Mucosa of descending colon (tissue), 3 donors: ENCODE measurements at regions not wholly inside any gene's neighbourhood (a gene's known extent, or its start where the extent isn't known, plus 50 kb on each side); places are given as distances from the start of the nearest gene placed in this dataset.

Source experiments
- ATAC-seq: fragments of 200-7000 bp; cut with Tn5 transposase; one replicate; pipeline ENCODE4 v1.9.1; 2020; ENCODE audit warnings: mild to moderate bottlenecking, moderate library complexity
- DNase-seq, 3 donors: peaks; one replicate each; pipeline ENCODE4 v3.0.0-alpha.2; 2020
- H3K36me3 ChIP-seq: fragments of 200-600 bp; one replicate; pipeline ENCODE4 v1.8.0; 2021; ENCODE audit warnings: low read depth, mild to moderate bottlenecking
- H3K4me1 ChIP-seq: fragments of 200-600 bp; one replicate; pipeline ENCODE4 v1.8.0; 2021; ENCODE audit warnings: low read depth, mild to moderate bottlenecking
- H3K4me3 ChIP-seq: fragments of 200-600 bp; one replicate; pipeline ENCODE4 v1.8.0; 2021; ENCODE audit warnings: mild to moderate bottlenecking
- H3K9me3 ChIP-seq: fragments of 200-600 bp; one replicate; pipeline ENCODE4 v1.8.0; 2021; ENCODE audit warnings: mild to moderate bottlenecking
- intact Hi-C, 2 donors: fragments of 100-400 bp; cut with DNase I in 1 of 2; cut with micrococcal nuclease in 1 of 2; formaldehyde crosslinking; loops; one replicate each; pipeline versions ENCODE4 v1.11.0 to v1.11.1; 2022; cut with DNase I, micrococcal nuclease
- TF ChIP-seq, protein P1 (sequence below): fragments of 200-600 bp; IDR thresholded peaks from one replicate; pipeline ENCODE4 v1.8.0; 2022; ENCODE audit warnings: antibody characterized with exemption, mild to moderate bottlenecking
- donor health status: DM: no; HTN: no; CAD: no; lungs with moderate emphysema.
- donor health status: DM: no; HTN: no; CAD: no.
- donor health status: DM: no; HTN: yes; CAD: no.

DNA sequence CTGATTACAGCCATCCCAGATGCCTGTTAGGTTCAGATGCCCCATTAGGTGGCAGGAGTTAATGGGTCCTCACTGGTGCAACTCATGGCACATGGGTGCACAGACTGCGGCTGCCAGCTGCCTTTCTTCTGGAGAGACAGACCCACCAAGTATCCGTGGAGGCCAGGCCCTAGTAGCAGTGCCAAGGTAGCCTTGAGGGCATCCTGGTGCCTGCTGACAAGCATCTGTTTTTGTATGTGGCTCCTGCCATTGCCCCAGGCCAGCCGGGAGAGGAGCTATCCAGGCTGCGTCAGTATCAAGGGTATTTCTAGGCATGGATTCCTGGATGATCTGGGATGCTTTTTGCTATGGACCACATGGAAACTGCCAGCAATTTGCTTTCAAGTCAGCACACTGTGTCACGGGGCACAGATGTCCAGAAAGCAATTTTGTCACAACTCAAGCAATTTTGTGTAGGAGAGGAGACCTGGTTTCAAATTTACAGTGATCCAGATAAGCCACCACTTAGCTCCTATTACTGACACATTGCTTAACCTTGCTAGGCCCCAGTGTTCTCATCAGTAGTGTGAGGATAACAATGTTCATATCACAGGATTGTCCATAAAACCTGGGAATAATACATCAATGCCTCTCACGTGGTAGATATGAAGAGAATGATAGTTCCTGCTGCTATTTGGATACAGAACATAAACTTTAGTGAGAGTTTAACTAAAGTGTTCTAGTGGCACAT lies 815.1 kb upstream of the RAB6C start:
- no peak for ATAC-seq
- intact Hi-C loops, result no loop called here

DNA sequence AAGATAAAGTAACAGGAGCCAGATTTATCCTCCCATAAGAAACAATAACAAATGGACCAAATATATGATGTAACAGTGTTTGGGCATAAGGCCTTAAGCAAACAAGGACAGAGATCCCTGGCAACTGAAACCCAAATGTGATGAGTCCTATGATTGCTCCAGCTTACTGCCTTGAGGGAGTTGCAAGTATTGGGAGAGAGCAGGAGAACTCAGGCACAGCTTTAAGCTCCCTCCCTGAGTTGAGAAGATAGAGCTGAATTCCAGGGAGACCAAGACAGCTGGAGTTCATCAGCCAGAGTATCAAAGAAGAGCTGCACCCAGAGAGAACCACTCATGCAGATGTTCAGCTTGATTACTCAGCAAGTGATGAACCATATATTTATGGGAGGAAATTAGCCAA lies 814.5 kb upstream of the RAB6C start:
- peak in 1 of 3 donors; percentile 4 for DNase-seq
- intact Hi-C loops, result no loop called here
- H3K9me3 ChIP-seq, result no peaks in the 10 kb centered on the region
- H3K36me3 ChIP-seq, result no peaks in the 10 kb centered on the region
- no peak overlapping the region for H3K4me3 ChIP-seq
- TF ChIP-seq, protein P1, sequence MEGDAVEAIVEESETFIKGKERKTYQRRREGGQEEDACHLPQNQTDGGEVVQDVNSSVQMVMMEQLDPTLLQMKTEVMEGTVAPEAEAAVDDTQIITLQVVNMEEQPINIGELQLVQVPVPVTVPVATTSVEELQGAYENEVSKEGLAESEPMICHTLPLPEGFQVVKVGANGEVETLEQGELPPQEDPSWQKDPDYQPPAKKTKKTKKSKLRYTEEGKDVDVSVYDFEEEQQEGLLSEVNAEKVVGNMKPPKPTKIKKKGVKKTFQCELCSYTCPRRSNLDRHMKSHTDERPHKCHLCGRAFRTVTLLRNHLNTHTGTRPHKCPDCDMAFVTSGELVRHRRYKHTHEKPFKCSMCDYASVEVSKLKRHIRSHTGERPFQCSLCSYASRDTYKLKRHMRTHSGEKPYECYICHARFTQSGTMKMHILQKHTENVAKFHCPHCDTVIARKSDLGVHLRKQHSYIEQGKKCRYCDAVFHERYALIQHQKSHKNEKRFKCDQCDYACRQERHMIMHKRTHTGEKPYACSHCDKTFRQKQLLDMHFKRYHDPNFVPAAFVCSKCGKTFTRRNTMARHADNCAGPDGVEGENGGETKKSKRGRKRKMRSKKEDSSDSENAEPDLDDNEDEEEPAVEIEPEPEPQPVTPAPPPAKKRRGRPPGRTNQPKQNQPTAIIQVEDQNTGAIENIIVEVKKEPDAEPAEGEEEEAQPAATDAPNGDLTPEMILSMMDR, result no peak
- no peaks in the 10 kb centered on the region for H3K4me1 ChIP-seq
- ATAC-seq, result peak; percentile 44

More for the DNA sequence above, 815.1 kb upstream of the RAB6C start:
- H3K9me3 ChIP-seq, result no peaks in the 10 kb centered on the region
- H3K4me3 ChIP-seq, result no peak overlapping the region
- no peaks in the 10 kb centered on the region for H3K36me3 ChIP-seq
- TF ChIP-seq, protein P1, result no peak
- no peak for DNase-seq
- H3K4me1 ChIP-seq, result no peaks in the 10 kb centered on the region

DNA sequence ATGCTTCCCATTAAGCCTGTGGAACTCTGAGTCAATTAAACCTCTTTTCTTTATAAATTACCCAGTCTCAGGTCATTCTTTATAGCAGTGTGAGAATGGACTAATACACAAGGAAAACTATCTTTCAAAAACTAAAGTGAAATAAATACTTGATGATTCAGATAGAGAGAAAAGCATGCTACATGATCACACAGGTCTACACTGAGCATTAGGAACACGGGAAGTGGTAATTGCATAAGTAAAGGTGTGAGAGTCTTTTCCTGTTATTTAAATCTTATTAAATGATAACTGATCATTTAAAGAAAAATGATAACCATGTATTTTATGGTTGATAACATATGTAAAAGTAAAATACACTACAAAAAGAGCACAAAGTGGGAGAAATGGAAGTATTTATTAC lies 812.0 kb upstream of the RAB6C start:
- no peaks in the 10 kb centered on the region for H3K4me1 ChIP-seq
- H3K36me3 ChIP-seq, result no peaks in the 10 kb centered on the region
- H3K9me3 ChIP-seq, result no peaks in the 10 kb centered on the region
- H3K4me3 ChIP-seq, result no peak overlapping the region
- ATAC-seq (no peak), DNase-seq (no peak)
- TF ChIP-seq, protein P1, result no peak
- intact Hi-C loops, result no loop called here

DNA sequence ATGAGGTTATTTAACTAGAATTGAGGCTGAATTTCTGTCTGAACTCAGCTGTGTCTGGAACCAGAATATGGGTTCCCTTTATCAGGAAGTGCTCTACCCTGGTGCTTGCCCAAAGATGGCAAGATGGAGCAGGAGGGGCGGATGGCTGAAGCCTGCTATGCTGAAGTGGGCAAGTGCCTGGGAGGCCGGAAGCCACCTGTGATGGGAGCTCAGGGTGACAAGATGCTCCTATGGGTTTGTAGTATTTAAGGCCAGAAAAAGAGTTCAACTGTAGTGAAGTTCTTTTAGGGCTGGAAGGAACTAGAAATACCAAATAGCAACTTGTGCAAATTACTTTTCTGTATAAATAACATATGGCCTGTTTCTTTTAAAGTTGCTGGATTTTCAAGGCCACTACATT lies 808.9 kb upstream of the RAB6C start:
- no peaks in the 10 kb centered on the region for H3K4me1 ChIP-seq
- DNase-seq, result no peak
- H3K36me3 ChIP-seq, result no peaks in the 10 kb centered on the region
- H3K9me3 ChIP-seq, result no peaks in the 10 kb centered on the region
- TF ChIP-seq, protein P1, result no peak
- no peak overlapping the region for H3K4me3 ChIP-seq
- ATAC-seq, result no peak
- intact Hi-C loops, result no loop called here

DNA sequence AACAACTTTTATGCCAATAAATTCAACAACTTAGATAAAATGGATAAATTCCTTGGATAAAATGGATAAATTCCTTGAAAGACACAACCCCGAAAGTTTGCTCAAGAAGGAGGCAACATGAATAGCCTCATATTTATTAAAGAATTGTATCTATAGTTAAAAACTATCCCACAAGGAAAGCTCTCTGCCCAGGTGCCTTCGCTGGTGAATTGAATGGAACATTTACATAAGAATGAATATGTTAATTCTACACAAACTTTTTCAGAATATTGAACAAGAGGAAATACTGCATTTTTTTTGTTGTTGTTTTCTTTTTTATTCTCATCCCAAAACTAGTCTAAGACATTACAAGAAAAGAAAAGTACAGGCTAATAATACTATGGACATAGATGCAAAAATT lies 805.3 kb upstream of the RAB6C start:
- Histone ChIP-seq H3K4me1 (no peaks in the 10 kb centered on the region), H3K9me3 (no peaks in the 10 kb centered on the region), H3K4me3 (no peak overlapping the region), H3K36me3 (no peaks in the 10 kb centered on the region)
- DNase-seq (no peak), ATAC-seq (no peak)
- intact Hi-C loops, result no loop called here
- TF ChIP-seq, protein P1, result no peak

DNA sequence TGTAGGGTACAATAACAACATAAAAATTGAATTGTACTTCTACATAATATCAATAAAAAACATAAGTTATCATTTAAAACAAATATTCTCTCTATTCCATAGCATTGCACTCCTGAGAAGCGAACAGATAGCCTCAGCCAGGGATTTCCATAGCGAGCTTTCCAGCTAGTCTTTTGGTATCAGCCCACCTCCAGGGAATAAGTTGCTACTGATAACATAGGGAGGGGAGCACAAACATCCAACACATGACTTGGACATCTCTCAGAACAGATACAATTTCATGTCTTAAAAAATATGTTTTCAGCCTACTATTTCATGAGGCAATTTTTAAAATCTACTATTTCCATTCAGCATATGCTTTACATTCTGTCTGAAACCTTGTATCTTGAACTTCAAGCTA lies 804.4 kb upstream of the RAB6C start:
- DNase-seq, result no peak
- Histone ChIP-seq H3K4me1 (no peaks in the 10 kb centered on the region), H3K4me3 (no peak overlapping the region), H3K9me3 (no peaks in the 10 kb centered on the region), H3K36me3 (no peaks in the 10 kb centered on the region)
- TF ChIP-seq, protein P1, result no peak
- no peak for ATAC-seq
- intact Hi-C loops, result no loop called here
